ENCODE measurements at regions not wholly inside any gene's neighbourhood (a gene's known extent, or its start where the extent isn't known, plus 50 kb on each side); places are given as distances from the start of the nearest gene placed in this dataset.

- no peak for TF ChIP-seq CTCF (IDR thresholded peaks at IDR 0.05)
- no peak for TF ChIP-seq POLR2A (IDR thresholded peaks at IDR 0.05)
These were observed 51.8 kb upstream of the KIRREL3 start for GRCh38 chr11:127052404-127052803.

All from body of pancreas (tissue), 4 donors.